ENCODE measurements at regions not wholly inside any gene's neighbourhood (a gene's known extent, or its start where the extent isn't known, plus 50 kb on each side); places are given as distances from the start of the nearest gene placed in this dataset.

GRCh38 chr16:80029761-80030481 lies 429.4 kb upstream of the MAF start:
- DNase-seq: no peak

GRCh38 chr16:80029381-80029630 lies 428.8 kb upstream of the MAF start:
- DNase-seq: no peak

DNA sequence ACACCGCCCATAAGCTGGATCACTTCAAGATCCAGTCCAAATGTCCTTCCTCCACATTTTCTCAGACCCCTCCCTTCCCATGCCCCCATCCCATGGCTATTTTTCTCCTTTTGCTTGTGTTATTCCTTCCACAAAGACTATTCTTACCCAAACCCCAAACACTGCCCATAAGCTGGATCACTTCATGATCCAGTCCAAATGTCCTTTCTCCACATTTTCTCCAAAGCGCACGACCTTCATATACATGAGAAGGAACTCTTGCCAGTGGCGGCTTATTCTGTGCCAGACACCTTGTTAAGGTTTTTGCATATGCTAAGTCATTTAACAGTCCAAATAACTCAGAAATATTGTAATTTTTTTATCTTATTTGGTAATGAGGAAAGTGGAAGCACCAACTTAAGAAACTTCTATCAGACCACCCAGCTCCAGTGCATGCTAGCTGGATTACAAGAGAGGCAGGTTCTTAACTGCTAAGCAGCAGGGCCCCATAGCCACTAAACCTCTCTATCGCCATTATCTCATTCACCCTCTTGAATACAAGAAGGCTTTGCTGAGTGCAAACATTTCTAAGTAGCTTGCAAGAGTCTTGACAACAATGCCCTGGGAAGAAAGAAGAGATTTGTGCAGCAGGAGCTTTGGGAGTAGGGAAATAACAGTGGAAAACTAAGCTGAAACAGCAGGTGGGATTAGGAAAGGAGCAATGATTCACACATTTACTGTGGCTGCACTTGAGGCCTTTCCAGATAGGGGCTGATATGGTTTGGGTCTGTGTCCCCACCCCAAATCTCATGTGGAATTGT lies 428.2 kb upstream of the MAF start:
- no peak for DNase-seq

- no peak for DNase-seq
These were observed 426.7 kb upstream of the MAF start for GRCh38 chr16:80027007-80027965.

DNA sequence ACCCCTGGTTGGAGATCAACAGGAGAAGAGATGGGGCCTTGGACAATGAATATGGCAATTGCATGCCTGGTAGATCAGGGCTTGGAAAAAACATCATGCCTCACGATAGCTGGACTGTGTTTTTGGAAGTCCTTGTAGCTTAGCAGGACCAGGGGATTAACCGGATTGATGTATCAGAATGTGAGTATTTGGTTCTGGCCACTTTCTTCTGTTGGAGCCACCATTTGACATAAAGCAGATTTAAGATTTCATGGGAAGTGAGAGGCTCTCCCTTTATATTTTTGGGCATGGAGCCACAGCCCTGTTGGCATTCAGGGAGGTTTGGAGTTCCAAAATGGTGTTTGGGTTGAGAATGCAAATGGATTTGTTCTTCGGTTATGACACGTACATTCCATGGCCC lies 424.7 kb upstream of the MAF start:
- no peak for DNase-seq

DNA sequence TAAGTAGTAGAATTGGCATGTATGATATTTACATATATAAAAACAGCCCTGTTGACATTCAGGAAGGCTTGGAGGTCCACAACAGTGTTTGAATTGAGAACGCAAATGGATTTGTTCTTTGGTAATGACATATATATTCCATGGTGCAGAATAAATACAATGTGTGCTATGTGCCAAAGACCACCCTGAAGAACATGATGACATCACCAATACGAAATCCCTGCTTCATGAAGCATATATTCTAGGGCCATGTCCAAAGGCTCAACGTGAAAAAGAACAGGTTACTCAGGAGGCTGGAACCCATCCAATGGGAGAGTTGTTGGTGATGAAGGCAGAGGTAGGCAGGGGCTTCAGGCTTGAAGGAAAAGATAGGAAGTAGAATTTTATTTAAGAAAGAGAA lies 423.9 kb upstream of the MAF start:
- DNase-seq: no peak

DNA sequence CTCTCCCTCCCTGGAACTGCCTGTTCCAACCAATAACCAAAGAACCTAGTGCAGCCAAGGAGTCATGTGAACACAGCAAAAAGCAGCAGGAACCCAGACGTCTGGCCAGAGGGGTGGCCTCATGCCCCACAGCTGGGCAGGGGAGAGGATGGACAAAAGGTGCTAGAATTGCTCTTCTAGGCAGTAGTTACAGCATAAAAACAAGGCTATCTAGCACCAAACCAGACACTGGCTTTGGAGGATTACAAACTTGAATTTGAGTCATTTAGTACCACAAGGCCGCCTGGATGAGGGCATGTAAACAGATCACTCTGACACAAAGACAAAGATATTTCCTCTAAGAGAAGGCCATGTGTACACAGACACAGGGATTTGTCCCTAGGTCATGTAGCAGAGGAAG lies 423.3 kb upstream of the MAF start:
- DNase-seq: no peak

DNA sequence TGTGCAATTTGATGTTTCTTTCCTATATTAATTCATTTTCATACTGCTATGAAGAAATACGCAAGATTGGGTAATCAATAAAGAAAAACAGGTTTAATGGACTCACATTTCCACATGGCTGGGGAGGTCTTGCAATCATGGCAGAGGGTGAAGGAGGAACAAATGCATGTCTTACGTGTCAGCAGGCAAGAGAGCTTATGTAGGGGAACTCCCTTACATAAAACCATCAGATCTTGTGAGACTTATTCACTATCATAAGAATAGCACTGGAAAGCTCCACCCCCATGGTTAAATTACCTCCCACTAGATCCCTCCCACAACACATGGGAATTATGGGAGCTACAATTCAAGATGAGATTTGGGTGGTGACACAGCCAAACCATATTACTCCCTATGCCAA lies 418.9 kb upstream of the MAF start:
- DNase-seq: no peak

DNA sequence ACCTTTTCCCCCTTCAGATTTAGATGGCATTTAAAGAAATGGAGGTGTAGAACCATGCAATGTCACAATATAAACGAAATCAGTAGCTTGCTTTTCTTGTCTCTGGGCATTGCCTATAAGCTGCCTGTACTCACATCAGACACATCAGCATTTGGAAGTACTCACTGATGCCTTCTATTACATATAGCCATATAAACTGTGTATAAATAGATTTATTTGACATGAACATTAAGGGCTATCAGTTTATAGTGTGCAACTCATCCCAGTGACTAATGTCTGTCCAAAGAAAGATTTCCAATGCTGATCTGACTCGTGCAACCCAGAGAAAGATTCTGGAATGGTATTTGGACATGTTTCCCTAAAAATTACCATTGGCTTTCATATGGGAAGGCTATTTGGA lies 417.9 kb upstream of the MAF start:
- DNase-seq: no peak

DNA sequence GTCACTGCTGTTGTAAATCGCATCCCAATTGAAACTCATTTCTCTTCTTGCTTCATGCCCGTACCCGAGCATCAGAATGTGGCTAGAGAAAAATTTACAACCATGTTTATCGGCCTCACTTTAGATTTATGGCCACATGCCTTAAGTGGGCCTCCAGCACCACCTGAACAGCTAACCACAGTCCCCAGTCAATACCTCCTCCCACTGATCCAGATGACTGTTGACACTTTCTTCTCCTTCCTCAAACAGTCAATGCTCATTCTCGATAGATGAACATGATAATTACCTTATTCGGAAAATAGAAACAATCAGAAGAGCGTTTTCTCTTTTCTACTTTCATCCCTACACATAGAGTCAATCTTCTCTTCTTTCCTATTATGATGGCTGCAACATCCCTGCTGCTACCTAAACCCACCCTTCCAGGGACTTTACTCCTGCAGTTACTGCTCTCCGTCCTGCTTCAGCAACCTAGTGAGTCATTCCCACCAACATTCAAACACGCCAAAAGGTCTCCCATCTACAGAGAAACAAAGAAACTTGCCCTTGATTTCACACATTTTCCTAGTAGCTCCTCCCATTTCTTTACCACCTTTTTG lies 416.3 kb upstream of the MAF start:
- DNase-seq: no peak

DNA sequence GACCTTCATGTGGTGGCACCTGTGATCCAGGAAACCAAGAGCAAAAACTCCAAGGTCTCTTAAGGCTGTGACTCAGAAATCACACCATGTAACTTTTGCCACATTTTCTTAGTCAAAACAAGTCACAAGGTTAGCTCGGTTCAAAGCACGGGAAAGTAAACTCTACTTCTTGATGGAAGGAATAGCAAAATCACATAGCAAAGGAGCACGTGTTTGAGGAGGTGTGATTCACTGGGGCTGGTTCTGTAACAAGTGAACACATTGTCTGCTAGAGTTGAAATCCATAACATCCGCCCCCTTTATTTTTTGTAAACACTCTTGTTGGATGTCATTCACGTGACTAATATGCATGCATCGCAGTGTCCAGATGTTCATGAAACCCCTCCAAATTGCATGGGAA lies 415.0 kb upstream of the MAF start:
- no peak for DNase-seq

- no peak for DNase-seq
These were observed 413.9 kb upstream of the MAF start for GRCh38 chr16:80014241-80014939.

DNA sequence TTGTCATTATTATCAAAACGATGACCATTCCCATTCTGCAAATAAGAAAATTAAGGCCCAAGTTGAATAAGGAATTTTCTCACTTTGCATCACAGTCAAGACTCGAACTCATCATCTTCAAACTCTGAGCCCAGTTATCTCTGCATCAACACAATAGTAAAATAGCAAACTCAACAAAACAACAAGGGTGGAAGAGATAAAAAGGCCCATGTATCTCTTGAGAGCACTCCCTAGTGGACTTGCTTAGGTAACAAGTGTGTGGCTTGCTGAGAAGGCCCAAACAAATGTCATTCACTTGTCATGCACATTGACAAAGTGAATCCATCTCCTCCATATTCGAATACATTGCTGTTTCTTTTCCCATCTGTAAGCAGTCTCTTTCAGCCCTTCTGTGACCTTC lies 412.0 kb upstream of the MAF start:
- no peak for DNase-seq

GRCh38 chr16:80009971-80010659 lies 409.6 kb upstream of the MAF start:
- DNase-seq: no peak

- DNase-seq: no peak
These were observed 408.3 kb upstream of the MAF start for GRCh38 chr16:80008857-80009256.

GRCh38 chr16:80007231-80007630 lies 406.7 kb upstream of the MAF start:
- DNase-seq: no peak

GRCh38 chr16:80006241-80007215 lies 406.0 kb upstream of the MAF start:
- DNase-seq: no peak

DNA sequence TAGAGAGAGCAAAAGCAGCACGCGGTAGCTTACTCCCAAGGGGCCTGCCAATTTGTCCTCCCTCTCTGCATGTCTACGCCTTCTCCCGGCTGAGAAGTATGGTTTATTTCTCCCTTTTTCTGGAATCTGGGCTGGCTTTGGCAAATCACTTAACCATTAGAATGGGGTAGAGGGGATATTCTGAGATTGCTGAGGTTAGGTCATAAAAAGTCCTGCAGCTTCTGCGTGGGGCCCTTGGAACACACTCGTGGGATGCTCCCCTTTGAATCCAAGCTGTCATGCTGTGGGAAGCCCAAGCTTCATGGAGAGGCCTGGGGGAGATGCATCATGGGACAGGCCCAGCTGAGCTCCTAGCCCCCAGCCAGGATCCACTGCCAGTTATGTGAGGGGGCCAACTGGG lies 403.6 kb upstream of the MAF start:
- no peak for DNase-seq

GRCh38 chr16:80002261-80002660 lies 401.7 kb upstream of the MAF start:
- DNase-seq: no peak

DNA sequence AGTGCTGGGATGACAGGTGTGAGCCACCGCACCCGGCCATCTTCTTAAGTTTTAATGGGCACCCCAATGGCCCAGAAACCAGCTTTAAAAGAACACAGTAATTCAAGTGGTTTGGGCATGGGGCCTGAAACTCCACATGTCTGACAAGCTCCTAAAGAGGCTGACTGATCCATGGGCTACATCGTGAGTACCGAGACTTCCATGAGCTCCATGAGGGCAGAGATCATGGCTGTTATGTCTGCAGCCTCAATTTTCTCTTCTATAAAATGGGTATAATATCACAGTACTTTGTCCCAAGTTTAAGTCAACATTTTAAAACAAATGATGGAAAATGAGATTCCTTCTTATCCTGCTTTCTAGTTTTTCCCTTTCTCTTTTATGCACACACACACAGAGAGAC lies 397.6 kb upstream of the MAF start:
- DNase-seq: no peak

DNA sequence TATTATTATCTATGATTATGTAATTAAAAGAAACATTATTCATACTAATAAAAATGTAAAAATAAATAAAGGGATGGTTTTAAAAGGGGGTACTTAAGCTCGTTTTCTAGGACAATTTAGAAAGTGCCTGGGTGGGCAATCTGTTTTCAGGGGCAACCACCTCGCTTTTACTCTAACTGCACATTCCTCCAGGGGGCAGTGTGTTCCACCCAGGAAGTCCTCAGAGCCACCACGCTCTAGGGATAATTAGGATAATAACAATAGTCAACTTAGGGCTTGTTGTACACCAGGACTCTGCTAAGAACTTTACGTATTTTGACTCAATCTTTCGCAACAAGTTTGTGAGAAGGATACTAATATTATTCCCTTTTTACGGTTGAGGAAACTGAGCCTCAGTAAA lies 396.7 kb upstream of the MAF start:
- DNase-seq: no peak

All from NCI-H1092 (cell line).